Lung (tissue), 11 donors: ENCODE measurements at regions not wholly inside any gene's neighbourhood (a gene's known extent, or its start where the extent isn't known, plus 50 kb on each side); places are given as distances from the start of the nearest gene placed in this dataset.
A peak's percentile ranks its signal among the peaks of the same experiment; 100 is the strongest.

ENCODE experiments used
- ATAC-seq: fragments of 200-7000 bp; cut with Tn5 transposase; one replicate; pipeline ENCODE4 v1.9.1; 2020; ENCODE audit warnings: moderate number of reproducible peaks; ENCODE audit not compliant: insufficient read depth, low FRiP score
- DNase-seq, 3 donors: peaks; one replicate each; pipeline ENCODE4 v3.0.0-alpha.2; 2013 to 2017
- H3K27ac ChIP-seq, 2 donors: one replicate each; pipeline ENCODE4 v1.5.1; 2013; ENCODE audit warnings: mild to moderate bottlenecking in 2 of 2, moderate library complexity in 2 of 2, control low read depth in 1 of 2, inconsistent platforms in 1 of 2, low read depth in 1 of 2, low read length in 1 of 2
- H3K27me3 ChIP-seq, 3 donors: one replicate each; pipeline ENCODE4 v1.5.1; 2013; ENCODE audit warnings: low read length in 2 of 3; ENCODE audit not compliant: control insufficient read depth in 3 of 3, insufficient read depth in 3 of 3
- H3K36me3 ChIP-seq, 4 donors: one replicate each; pipeline ENCODE4 v1.5.1; 2013; ENCODE audit warnings: low read length in 4 of 4, mild to moderate bottlenecking in 1 of 4, moderate library complexity in 1 of 4; ENCODE audit not compliant: control insufficient read depth in 4 of 4, insufficient read depth in 4 of 4
- H3K4me1 ChIP-seq, 5 donors: one replicate each; pipeline ENCODE4 v1.5.1; 2013; ENCODE audit warnings: low read length in 5 of 5, mild to moderate bottlenecking in 2 of 5, moderate library complexity in 1 of 5; ENCODE audit not compliant: control insufficient read depth in 5 of 5, insufficient read depth in 5 of 5
- H3K4me3 ChIP-seq: one replicate; pipeline ENCODE4 v1.5.1; 2013; ENCODE audit warnings: mild to moderate bottlenecking, control low read depth, moderate library complexity
- H3K9ac ChIP-seq, 2 donors: one replicate each; pipeline ENCODE4 v1.5.1; 2013; ENCODE audit warnings: low read length in 2 of 2, control low read depth in 1 of 2; ENCODE audit not compliant: insufficient read depth in 1 of 2
- H3K9me3 ChIP-seq, 4 donors: one replicate each; pipeline ENCODE4 v1.5.1; 2013; ENCODE audit warnings: low read length in 3 of 4, mild to moderate bottlenecking in 1 of 4, moderate library complexity in 1 of 4; ENCODE audit not compliant: control insufficient read depth in 4 of 4, insufficient read depth in 3 of 4
- WGBS, 2 donors: extraction: QIAGEN DNeasy Blood & Tissue Kit; methylation state at CpG; one replicate each; pipeline ENCODE4 v1.1.7; 2013; 5-methylcytosine and 5-hydroxymethylcytosine counted together
- TF ChIP-seq, protein P1 (sequence below): IDR thresholded peaks from 2 replicates; pipeline ENCODE4 v1.5.1; 2012; ENCODE audit warnings: mild to moderate bottlenecking; ENCODE audit errors: control extremely low read depth, extremely low read depth
- donor health status: control.
- donor health status: control.
- donor health status: Bipolar disorder and iron deficiency.
- donor health status: healthy.
- donor health status: DM: yes; HTN: yes; CAD: no.

DNA sequence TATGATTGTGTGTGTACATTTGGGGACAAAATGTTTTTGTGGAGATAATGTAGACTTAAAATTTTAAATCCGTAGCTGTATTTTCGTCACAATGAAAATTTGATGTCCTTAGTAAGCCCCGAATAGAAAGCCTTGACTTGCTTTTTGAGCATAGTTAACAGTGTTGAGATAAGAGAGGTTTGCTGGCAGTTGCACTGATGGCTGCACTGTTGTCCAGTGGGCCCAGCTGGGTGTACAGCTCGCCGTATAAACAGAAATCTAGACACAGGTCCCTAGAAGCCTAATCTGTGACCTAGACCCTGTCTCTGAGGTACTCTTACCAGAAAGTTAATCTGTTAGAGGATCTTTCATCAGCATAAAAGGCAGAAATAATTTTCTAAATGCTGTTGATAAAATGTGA is 271.3 kb upstream of the DMRT1 start:
- H3K9me3 ChIP-seq: peaks cover 0 to 2% (median 0%) of the 10 kb centered on the region in 4 donors
- ATAC-seq: no peak
- WGBS, 2 donors: 82 to 87% methylated on average over 5 of the region's 5 CpGs
- DNase-seq: no peak
- H3K9ac ChIP-seq: no peak overlapping the region
- H3K36me3 ChIP-seq: no peaks in the 10 kb centered on the region
- TF ChIP-seq, protein P1, sequence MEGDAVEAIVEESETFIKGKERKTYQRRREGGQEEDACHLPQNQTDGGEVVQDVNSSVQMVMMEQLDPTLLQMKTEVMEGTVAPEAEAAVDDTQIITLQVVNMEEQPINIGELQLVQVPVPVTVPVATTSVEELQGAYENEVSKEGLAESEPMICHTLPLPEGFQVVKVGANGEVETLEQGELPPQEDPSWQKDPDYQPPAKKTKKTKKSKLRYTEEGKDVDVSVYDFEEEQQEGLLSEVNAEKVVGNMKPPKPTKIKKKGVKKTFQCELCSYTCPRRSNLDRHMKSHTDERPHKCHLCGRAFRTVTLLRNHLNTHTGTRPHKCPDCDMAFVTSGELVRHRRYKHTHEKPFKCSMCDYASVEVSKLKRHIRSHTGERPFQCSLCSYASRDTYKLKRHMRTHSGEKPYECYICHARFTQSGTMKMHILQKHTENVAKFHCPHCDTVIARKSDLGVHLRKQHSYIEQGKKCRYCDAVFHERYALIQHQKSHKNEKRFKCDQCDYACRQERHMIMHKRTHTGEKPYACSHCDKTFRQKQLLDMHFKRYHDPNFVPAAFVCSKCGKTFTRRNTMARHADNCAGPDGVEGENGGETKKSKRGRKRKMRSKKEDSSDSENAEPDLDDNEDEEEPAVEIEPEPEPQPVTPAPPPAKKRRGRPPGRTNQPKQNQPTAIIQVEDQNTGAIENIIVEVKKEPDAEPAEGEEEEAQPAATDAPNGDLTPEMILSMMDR: no peak
- peak overlapping the region in 1 of 2 donors; percentile 59 for H3K27ac ChIP-seq
- peaks cover 0 to 14% (median 1%) of the 10 kb centered on the region in 5 donors for H3K4me1 ChIP-seq
- H3K27me3 ChIP-seq: no peaks in the 10 kb centered on the region
- no peak overlapping the region for H3K4me3 ChIP-seq

DNA sequence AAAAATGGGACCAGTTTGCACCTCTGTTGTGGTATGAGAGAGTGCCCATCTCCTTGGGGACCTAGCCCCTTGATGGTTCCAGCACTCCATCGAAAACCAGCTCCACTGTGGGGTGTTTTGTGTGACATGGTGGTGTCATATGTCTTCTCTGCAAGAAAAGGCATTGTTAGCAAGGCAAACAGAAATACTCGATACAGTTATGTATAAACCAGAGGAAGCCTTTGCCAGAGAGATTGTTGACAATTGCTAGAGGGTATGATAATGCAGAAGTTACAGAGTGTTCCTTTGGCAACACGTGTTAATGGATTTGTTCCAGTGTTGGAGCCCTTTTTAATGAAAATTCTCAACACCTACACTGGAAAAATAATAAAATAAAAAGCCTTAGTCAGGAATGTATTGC is 270.4 kb upstream of the DMRT1 start:
- peaks cover 0 to 14% (median 1%) of the 10 kb centered on the region in 5 donors for H3K4me1 ChIP-seq
- H3K9me3 ChIP-seq: no peaks in the 10 kb centered on the region
- TF ChIP-seq, protein P1: no peak
- H3K9ac ChIP-seq: no peak overlapping the region
- H3K4me3 ChIP-seq: no peak overlapping the region
- DNase-seq: peak in 2 of 3 donors; percentile 24 to 37
- WGBS, 2 donors: 45 to 70% methylated on average over 3 of the region's 3 CpGs
- no peaks in the 10 kb centered on the region for H3K36me3 ChIP-seq
- ATAC-seq: no peak
- peak overlapping the region; percentile 52 to 78 for H3K27ac ChIP-seq
- no peaks in the 10 kb centered on the region for H3K27me3 ChIP-seq

DNA sequence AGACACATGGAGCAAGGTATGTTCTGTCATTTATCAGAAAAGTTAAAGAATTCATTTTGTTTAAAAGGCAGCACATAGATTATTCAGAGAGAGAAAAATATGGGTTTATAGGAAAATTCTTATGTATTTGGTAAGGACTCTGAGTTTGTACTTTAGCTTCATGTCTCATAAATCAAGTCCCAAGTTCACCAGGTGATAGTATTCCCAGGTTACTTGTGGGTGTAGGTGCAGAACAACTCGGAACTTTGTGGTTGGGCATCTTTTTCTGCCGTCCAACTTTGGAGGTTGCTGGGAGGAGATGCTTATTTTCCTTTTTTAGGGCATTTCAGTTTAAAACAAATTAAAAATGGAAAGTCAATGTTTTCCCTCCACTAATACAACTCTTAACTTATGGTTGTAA is 269.8 kb upstream of the DMRT1 start:
- no peak overlapping the region for H3K4me3 ChIP-seq
- H3K27me3 ChIP-seq: no peaks in the 10 kb centered on the region
- H3K4me1 ChIP-seq: peaks cover 0 to 14% (median 1%) of the 10 kb centered on the region in 5 donors
- TF ChIP-seq, protein P1: no peak
- no peaks in the 10 kb centered on the region for H3K36me3 ChIP-seq
- H3K9ac ChIP-seq: no peak overlapping the region
- no peak for ATAC-seq
- H3K9me3 ChIP-seq: no peaks in the 10 kb centered on the region
- DNase-seq: no peak
- H3K27ac ChIP-seq: peak overlapping the region in 1 of 2 donors; percentile 78
- WGBS, 2 donors: 82 to 93% methylated on average over 2 of the region's 2 CpGs
